ENCODE measurements at regions not wholly inside any gene's neighbourhood (a gene's known extent, or its start where the extent isn't known, plus 50 kb on each side); places are given as distances from the start of the nearest gene placed in this dataset.

- TF ChIP-seq ZNF704 (tag by site-specific recombination; IDR thresholded peaks at IDR 0.05) (no peak), ZNF521 (tag by site-specific recombination; IDR thresholded peaks at IDR 0.05) (no peak), ZNF302 (tag by site-specific recombination; IDR thresholded peaks at IDR 0.05; ENCODE audit: low read depth) (no peak), SETDB1 (IDR thresholded peaks at IDR 0.05; ENCODE audit: insufficient read length, low read length) (no peak), ZFP37 (tag by site-specific recombination; IDR thresholded peaks at IDR 0.05) (no peak), ZBTB10 (tag by site-specific recombination; IDR thresholded peaks at IDR 0.05) (no peak), ZNF140 (tag by site-specific recombination; IDR thresholded peaks at IDR 0.05) (no peak), ZBTB44 (tag by site-specific recombination; IDR thresholded peaks at IDR 0.05) (peak; percentile 37; the same call in 1 of the 2 replicates), ZNF114 (tag by site-specific recombination; IDR thresholded peaks at IDR 0.05) (no peak), ZNF341 (tag by site-specific recombination; IDR thresholded peaks at IDR 0.05; ENCODE audit: low read depth) (no peak), ZNF514 (tag by site-specific recombination; IDR thresholded peaks at IDR 0.05) (no peak), SP2 (tag by site-specific recombination; IDR thresholded peaks at IDR 0.05) (no peak), ZNF146 (tag by site-specific recombination; IDR thresholded peaks at IDR 0.05) (no peak), ZNF292 (tag by site-specific recombination; IDR thresholded peaks at IDR 0.05; ENCODE audit: borderline replicate concordance, low read depth) (no peak), RBAK (tag by site-specific recombination; IDR thresholded peaks at IDR 0.05) (no peak), TCF7L2 (IDR thresholded peaks at IDR 0.05; ENCODE audit: borderline replicate concordance, low read depth, low read length) (peak; percentile 16; the same call in 1 of the 2 replicates), ZNF416 (tag by site-specific recombination; IDR thresholded peaks at IDR 0.05) (no peak), ZNF112 (tag by site-specific recombination; IDR thresholded peaks at IDR 0.05) (no peak), ZBTB49 (tag by site-specific recombination; IDR thresholded peaks at IDR 0.05; ENCODE audit: low read depth) (no peak), HOXD13 (CRISPR knock-in tag; IDR thresholded peaks at IDR 0.05; ENCODE audit: borderline replicate concordance) (no peak), ZNF18 (tag by site-specific recombination; IDR thresholded peaks at IDR 0.05) (no peak), ZNF658 (tag by site-specific recombination; IDR thresholded peaks at IDR 0.05) (no peak), ZNF548 (tag by site-specific recombination; IDR thresholded peaks at IDR 0.05) (no peak), ZBTB1 (tag by site-specific recombination; IDR thresholded peaks at IDR 0.05) (no peak), ZNF785 (tag by site-specific recombination; IDR thresholded peaks at IDR 0.05) (no peak), ZSCAN30 (tag by site-specific recombination; IDR thresholded peaks at IDR 0.05) (peak; percentile 22; the same call in 1 of the 2 replicates), KLF16 (tag by site-specific recombination; IDR thresholded peaks at IDR 0.05) (no peak), KLF7 (tag by site-specific recombination; IDR thresholded peaks at IDR 0.05; ENCODE audit: borderline replicate concordance) (no peak), ZNF843 (tag by site-specific recombination; IDR thresholded peaks at IDR 0.05) (peak; percentile 74; the same call in 1 of the 2 replicates), ZNF621 (tag by site-specific recombination; IDR thresholded peaks at IDR 0.05) (no peak), PBX3 (CRISPR knock-in tag; IDR thresholded peaks at IDR 0.05) (no peak), ZNF16 (tag by site-specific recombination; IDR thresholded peaks at IDR 0.05; ENCODE audit: low read depth) (no peak), ZXDB (tag by site-specific recombination; IDR thresholded peaks at IDR 0.05) (no peak)
Observed at GRCh38 chr17:31744511-31744951, 114.5 kb downstream of the COPRS start (continued).

Data from HEK293 (cell line).